Transverse colon (tissue), 4 donors: ENCODE measurements at regions not wholly inside any gene's neighbourhood (a gene's known extent, or its start where the extent isn't known, plus 50 kb on each side); places are given as distances from the start of the nearest gene placed in this dataset.
A peak's percentile ranks its signal among the peaks of the same experiment; 100 is the strongest.

Experiments
- DNase-seq: peaks from one replicate; pipeline ENCODE4 v3.0.0-alpha.2; 2019
- H3K27ac ChIP-seq, 4 donors: fragments of 200-600 bp; sonication (generic); 2 replicates each; pipeline ENCODE4 v1.5.1; 2016 to 2018; ENCODE audit warnings: inconsistent platforms in 4 of 4
- H3K27me3 ChIP-seq: fragments of 200-600 bp; sonication (generic); 2 replicates; pipeline ENCODE4 v1.5.1; 2017; ENCODE audit warnings: inconsistent platforms
- H3K36me3 ChIP-seq, 4 donors: fragments of 200-600 bp; sonication (generic); 2 replicates each; pipeline ENCODE4 v1.5.1; 2017 to 2019; ENCODE audit warnings: inconsistent platforms in 4 of 4
- H3K4me1 ChIP-seq, 4 donors: fragments of 200-600 bp; sonication (generic); 2 replicates each; pipeline ENCODE4 v1.5.1; 2017 to 2020; ENCODE audit warnings: inconsistent platforms in 4 of 4
- H3K4me3 ChIP-seq, 4 donors: fragments of 200-600 bp; sonication (generic); 1 replicate in 1 of 4; 2 replicates in 3 of 4; pipeline versions ENCODE4 v1.5.1 to v1.6.1; 2017 to 2019; ENCODE audit warnings: inconsistent platforms in 4 of 4
- H3K9me3 ChIP-seq, 2 donors: fragments of 200-600 bp; sonication (generic); 2 replicates each; pipeline ENCODE4 v1.5.1; 2017 to 2019; ENCODE audit warnings: inconsistent platforms in 2 of 2
- CTCF ChIP-seq, 5 experiments: fragments of 200-600 bp in 3 of 5; fragments of 450-650 bp in 2 of 5; sonication (generic) in 3 of 5; IDR thresholded peaks; 1 replicate in 2 of 5; 2 replicates in 3 of 5; pipeline ENCODE4 v1.5.1; 2016 to 2017; ENCODE audit warnings: antibody characterized with exemption in 5 of 5, inconsistent platforms in 3 of 5, mild to moderate bottlenecking in 2 of 5, moderate library complexity in 1 of 5
- EP300 ChIP-seq: sonication (generic); formaldehyde crosslinking; IDR thresholded peaks from one replicate; pipeline ENCODE4 v1.6.1; 2017; ENCODE audit warnings: antibody characterized with exemption, low read depth
- POLR2A ChIP-seq: fragments of 450-650 bp; IDR thresholded peaks from one replicate; pipeline ENCODE4 v1.6.1; 2016; ENCODE audit warnings: antibody characterized with exemption, mild to moderate bottlenecking, moderate library complexity
- POLR2AphosphoS5 ChIP-seq, 3 donors: sonication (generic); formaldehyde crosslinking; IDR thresholded peaks; one replicate each; pipeline ENCODE4 v1.6.1; 2016; ENCODE audit warnings: antibody characterized with exemption in 3 of 3
- WGBS, 2 donors: methylation state at CpG; one replicate each; pipeline ENCODE4 v1.1.5; 2018; ENCODE audit warnings: low coverage in 1 of 2; 5-methylcytosine and 5-hydroxymethylcytosine counted together
- in situ Hi-C, 4 donors: fragments of 200-750 bp; cut with MboI; loops; one replicate each; pipeline versions ENCODE4 v1.15.0 to v1.15.1; 2017; ENCODE audit warnings: low sequenced_read_pairs in 3 of 4, low pct_ligation_motif_present in 1 of 4, low pct_unique_long_range_greater_than_20kb in 1 of 4
- intact Hi-C: fragments of 100-400 bp; cut with DNase I; formaldehyde crosslinking; loops from one replicate; pipeline ENCODE4 v1.15.1; 2023; ENCODE audit warnings: low total_unique reads

- no peaks in the 10 kb centered on the region for H3K9me3 ChIP-seq
- H3K27ac ChIP-seq, result no peak overlapping the region
- intact Hi-C loops, result no loop called here
- no peaks in the 10 kb centered on the region for H3K36me3 ChIP-seq
- in situ Hi-C loops, result no loop called here
- H3K27me3 ChIP-seq, result no peaks in the 10 kb centered on the region
- peaks cover 0 to 13% (median 5%) of the 10 kb centered on the region in 4 donors for H3K4me1 ChIP-seq
- no peak for DNase-seq
- WGBS, 2 donors, result 79 to 83% methylated on average over 3 of the region's 3 CpGs
- no peak overlapping the region for H3K4me3 ChIP-seq
- TF ChIP-seq POLR2A (no peak), EP300 (no peak), POLR2AphosphoS5 (IDR thresholded peaks at IDR 0.05) (no peak), CTCF (IDR thresholded peaks at IDR 0.05) (no peak)
Observed at GRCh38 chr14:61632401-61632800, 62.9 kb upstream of the HIF1A start.

- WGBS, 2 donors, result 62 to 82% methylated on average over 1 of the region's 1 CpG
- no peak for TF ChIP-seq CTCF (IDR thresholded peaks at IDR 0.05)
- TF ChIP-seq EP300, result no peak
- no peak for TF ChIP-seq POLR2A
- no peak for TF ChIP-seq POLR2AphosphoS5 (IDR thresholded peaks at IDR 0.05)
- Histone ChIP-seq H3K27me3 (no peaks in the 10 kb centered on the region), H3K36me3 (no peaks in the 10 kb centered on the region), H3K4me1 (peaks cover 0 to 17% (median 7%) of the 10 kb centered on the region in 4 donors), H3K4me3 (no peak overlapping the region), H3K9me3 (no peaks in the 10 kb centered on the region), H3K27ac (no peak overlapping the region)
- intact Hi-C loops (no loop called here), in situ Hi-C loops (no loop called here)
- no peak for DNase-seq
Observed at GRCh38 chr14:61632807-61633206, 62.5 kb upstream of the HIF1A start.

GRCh38 chr14:61636291-61636690 is 59.0 kb upstream of the HIF1A start:
- H3K9me3 ChIP-seq, result no peaks in the 10 kb centered on the region
- no peak overlapping the region for H3K4me3 ChIP-seq
- no peak overlapping the region for H3K27ac ChIP-seq
- H3K4me1 ChIP-seq, result peaks cover 0 to 35% (median 4%) of the 10 kb centered on the region in 4 donors
- no peaks in the 10 kb centered on the region for H3K36me3 ChIP-seq
- in situ Hi-C loops, result no loop called here
- no peaks in the 10 kb centered on the region for H3K27me3 ChIP-seq
- intact Hi-C loops, result no loop called here
- TF ChIP-seq CTCF (IDR thresholded peaks at IDR 0.05) (no peak), POLR2A (no peak), POLR2AphosphoS5 (IDR thresholded peaks at IDR 0.05) (no peak), EP300 (no peak)
- no peak for DNase-seq
- 73 to 80% methylated on average over 1 of the region's 1 CpG for WGBS, 2 donors

GRCh38 chr14:61636779-61637178 is 58.5 kb upstream of the HIF1A start:
- DNase-seq, result no peak
- no peaks in the 10 kb centered on the region for H3K9me3 ChIP-seq
- H3K27me3 ChIP-seq, result no peaks in the 10 kb centered on the region
- H3K4me3 ChIP-seq, result no peak overlapping the region
- peaks cover 0 to 40% (median 2%) of the 10 kb centered on the region in 4 donors for H3K4me1 ChIP-seq
- no peaks in the 10 kb centered on the region for H3K36me3 ChIP-seq
- peak overlapping the region in 1 of 4 donors; percentile 75 for H3K27ac ChIP-seq
- WGBS, 2 donors, result 82 to 95% methylated on average over 3 of the region's 3 CpGs
- in situ Hi-C loops, result no loop called here
- TF ChIP-seq POLR2AphosphoS5 (IDR thresholded peaks at IDR 0.05), result no peak
- TF ChIP-seq CTCF (IDR thresholded peaks at IDR 0.05), result no peak
- no peak for TF ChIP-seq POLR2A
- TF ChIP-seq EP300, result no peak
- intact Hi-C loops, result no loop called here
